GM12873 (cell line): ENCODE measurements at regions not wholly inside any gene's neighbourhood (a gene's known extent, or its start where the extent isn't known, plus 50 kb on each side); places are given as distances from the start of the nearest gene placed in this dataset.

Experiments used
- CTCF ChIP-seq: IDR thresholded peaks from 2 replicates; pipeline ENCODE4 v1.5.1; 2012; ENCODE audit warnings: low read depth, mild to moderate bottlenecking, moderate library complexity, low read length, control low read depth; ENCODE audit not compliant: insufficient read depth; ENCODE audit errors: missing control alignments

- no peak for TF ChIP-seq CTCF
These were observed 53.9 kb upstream of the SALL3 start for GRCh38 chr18:78925557-78926242.

GRCh38 chr18:78926243-78926615 is 53.4 kb upstream of the SALL3 start:
- TF ChIP-seq CTCF, result no peak

- no peak for TF ChIP-seq CTCF
These were observed 52.5 kb upstream of the SALL3 start for GRCh38 chr18:78927156-78927555.

- no peak for TF ChIP-seq CTCF
These were observed 52.0 kb upstream of the SALL3 start for GRCh38 chr18:78927616-78928015.

- TF ChIP-seq CTCF, result no peak
These were observed 51.5 kb upstream of the SALL3 start for GRCh38 chr18:78928076-78928475.

- no peak for TF ChIP-seq CTCF
These were observed 50.1 kb upstream of the SALL3 start for GRCh38 chr18:78929516-78929915.
